ENCODE measurements at regions not wholly inside any gene's neighbourhood (a gene's known extent, or its start where the extent isn't known, plus 50 kb on each side); places are given as distances from the start of the nearest gene placed in this dataset.
"Not testable (repeated sequence)": the region's sequence is repeated elsewhere in the genome, so short reads cannot be mapped to it uniquely, and the experiment has no call there.

DNA sequence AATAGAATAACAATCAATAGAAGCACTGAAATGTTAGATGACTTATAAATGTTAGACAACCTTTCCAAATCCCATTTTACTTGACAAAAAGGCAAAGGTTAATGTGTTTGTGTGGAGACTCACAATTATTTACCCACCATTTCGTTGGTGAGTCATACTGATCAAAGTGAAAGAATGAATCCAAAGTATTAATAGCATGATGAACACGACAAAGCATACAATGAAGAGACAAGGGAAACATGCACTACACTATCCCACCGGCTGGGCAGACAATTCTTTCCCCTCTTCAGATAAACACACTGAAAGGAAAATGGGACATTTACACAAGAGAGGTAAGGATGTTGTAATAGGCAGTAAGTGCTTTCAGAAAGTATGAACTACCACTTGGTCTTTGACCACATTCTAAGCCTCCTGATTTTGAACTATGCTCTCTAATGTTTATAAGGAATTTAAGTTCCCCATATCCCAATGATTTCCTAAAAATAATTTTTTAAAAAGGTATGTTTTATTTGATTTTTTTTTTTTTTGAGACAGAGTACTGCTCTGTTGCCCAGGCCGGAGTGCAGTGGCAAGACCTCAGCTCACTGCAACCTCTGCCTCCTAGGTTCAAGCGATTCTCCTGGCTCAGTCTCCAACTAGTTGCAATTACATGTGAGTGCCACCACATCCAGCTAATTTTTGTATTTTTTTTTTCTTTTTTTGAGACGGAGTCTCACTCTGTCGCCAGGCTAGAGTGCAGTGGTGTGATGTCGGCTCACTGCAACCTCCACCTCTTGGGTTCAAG is 70.5 kb downstream of the MDH2 start:
- TF ChIP-seq, protein P1, sequence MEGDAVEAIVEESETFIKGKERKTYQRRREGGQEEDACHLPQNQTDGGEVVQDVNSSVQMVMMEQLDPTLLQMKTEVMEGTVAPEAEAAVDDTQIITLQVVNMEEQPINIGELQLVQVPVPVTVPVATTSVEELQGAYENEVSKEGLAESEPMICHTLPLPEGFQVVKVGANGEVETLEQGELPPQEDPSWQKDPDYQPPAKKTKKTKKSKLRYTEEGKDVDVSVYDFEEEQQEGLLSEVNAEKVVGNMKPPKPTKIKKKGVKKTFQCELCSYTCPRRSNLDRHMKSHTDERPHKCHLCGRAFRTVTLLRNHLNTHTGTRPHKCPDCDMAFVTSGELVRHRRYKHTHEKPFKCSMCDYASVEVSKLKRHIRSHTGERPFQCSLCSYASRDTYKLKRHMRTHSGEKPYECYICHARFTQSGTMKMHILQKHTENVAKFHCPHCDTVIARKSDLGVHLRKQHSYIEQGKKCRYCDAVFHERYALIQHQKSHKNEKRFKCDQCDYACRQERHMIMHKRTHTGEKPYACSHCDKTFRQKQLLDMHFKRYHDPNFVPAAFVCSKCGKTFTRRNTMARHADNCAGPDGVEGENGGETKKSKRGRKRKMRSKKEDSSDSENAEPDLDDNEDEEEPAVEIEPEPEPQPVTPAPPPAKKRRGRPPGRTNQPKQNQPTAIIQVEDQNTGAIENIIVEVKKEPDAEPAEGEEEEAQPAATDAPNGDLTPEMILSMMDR (IDR thresholded peaks at IDR 0.05), result not testable (repeated sequence)
- TF ChIP-seq POLR2A (IDR thresholded peaks at IDR 0.05), result not testable (repeated sequence)

Data from body of pancreas (tissue), 4 donors.